ENCODE measurements at regions not wholly inside any gene's neighbourhood (a gene's known extent, or its start where the extent isn't known, plus 50 kb on each side); places are given as distances from the start of the nearest gene placed in this dataset.
"Not testable (repeated sequence)": the region's sequence is repeated elsewhere in the genome, so short reads cannot be mapped to it uniquely, and the experiment has no call there.

DNA sequence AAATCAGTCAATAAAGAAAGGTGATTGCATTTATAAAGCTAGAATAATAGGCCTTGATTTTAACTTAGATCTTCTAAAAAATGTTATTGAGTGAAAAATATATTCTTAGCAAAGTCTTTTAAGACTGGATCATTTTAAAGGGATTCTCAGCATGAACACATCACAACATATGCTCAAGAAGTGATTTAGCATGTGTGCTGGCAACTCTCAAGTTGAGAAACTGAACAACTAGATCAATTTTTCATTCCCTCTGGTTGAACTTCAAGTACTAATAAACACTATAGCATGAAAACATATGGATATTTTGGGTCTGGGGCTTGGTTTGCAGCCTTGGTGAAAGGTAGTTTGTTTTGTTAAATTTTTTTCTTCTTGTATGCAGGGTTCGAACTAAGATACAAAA lies 107.8 kb upstream of the PNPT1 start:
- H3K4me3 ChIP-seq (ENCODE audit: low read depth, low read length) = no peak overlapping the region
- no peaks in the 10 kb centered on the region for H3K36me3 ChIP-seq (ENCODE audit: control insufficient read depth in 2 of 2, insufficient read depth in 1 of 2, low read length in 2 of 2)
- CTCF ChIA-PET = interaction anchor here (0.6 to 0.7 kb wide), 2 partner anchors 212 to 363 kb away, joined by 3 to 4 read pairs; no protein-coding TSS in a partner anchor
- no peak overlapping the region for H3K27ac ChIP-seq (ENCODE audit: extremely low read depth, low read depth, low read length)
- no peak for TF ChIP-seq ZNF623 (tag by site-specific recombination; IDR thresholded peaks at IDR 0.05)
- POLR2A ChIA-PET = no interaction called here
- H3K9me3 ChIP-seq (ENCODE audit: control insufficient read depth, insufficient read depth, low read depth, low read length) = no peaks in the 10 kb centered on the region
- peaks cover 18% of the 10 kb centered on the region for H3K4me1 ChIP-seq (ENCODE audit: control insufficient read depth, insufficient read depth, low read length)

DNA sequence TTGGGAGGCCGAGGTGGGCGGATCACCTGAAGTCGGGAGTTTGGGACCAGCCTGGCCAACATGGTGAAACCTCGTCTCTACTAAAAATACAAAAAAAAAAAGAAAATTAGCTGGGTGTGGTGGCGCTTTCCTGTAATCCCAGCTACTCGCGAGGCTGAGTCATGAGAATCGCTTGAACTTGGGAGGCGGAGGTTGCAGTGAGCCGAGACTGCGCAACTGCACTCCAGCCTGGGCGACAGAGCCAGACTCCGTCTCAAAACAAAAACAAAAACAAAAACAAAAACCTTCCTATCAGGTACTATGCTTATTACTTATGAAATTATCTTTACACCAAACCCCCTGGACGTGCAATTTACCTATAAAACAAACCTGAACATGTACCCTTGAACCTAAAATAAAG lies 106.0 kb upstream of the PNPT1 start:
- H3K9me3 ChIP-seq (ENCODE audit: control insufficient read depth, insufficient read depth, low read depth, low read length); H3K27ac ChIP-seq (ENCODE audit: extremely low read depth, low read depth, low read length); H3K4me3 ChIP-seq (ENCODE audit: low read depth, low read length); POLR2A ChIA-PET; H3K36me3 ChIP-seq (ENCODE audit: control insufficient read depth in 2 of 2, insufficient read depth in 1 of 2, low read length in 2 of 2): not testable (repeated sequence)
- CTCF ChIA-PET = interaction anchor here (0.6 to 0.8 kb wide), 3 partner anchors 28 to 252 kb away, joined by 3 to 4 read pairs (median 4); no protein-coding TSS in a partner anchor
- H3K4me1 ChIP-seq (ENCODE audit: control insufficient read depth, insufficient read depth, low read length) = peaks cover 18% of the 10 kb centered on the region

DNA sequence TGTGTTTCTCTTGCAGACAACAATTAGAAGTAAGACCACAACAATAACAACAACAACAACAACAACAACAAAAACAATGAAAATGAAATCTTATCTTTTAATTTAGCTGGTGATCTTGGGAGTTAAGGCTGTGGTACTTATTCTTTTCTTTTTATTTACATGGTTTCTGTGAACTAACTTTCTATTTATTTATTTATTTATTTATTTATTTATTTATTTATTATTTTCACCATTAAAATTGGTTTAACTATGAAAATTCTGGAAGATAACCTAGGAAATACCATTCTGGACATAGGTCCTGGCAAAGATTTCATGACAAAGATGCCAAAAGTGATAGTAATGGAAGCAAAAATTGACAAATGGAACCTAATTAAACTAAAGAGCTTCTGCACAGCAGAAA lies 102.5 kb upstream of the PNPT1 start:
- ChIA-PET POLR2A (no interaction called here), CTCF (interaction anchor here (0.8 kb wide), 1 partner anchor 9 kb away, joined by 3 read pairs; no protein-coding TSS in a partner anchor)
- H3K9me3 ChIP-seq (ENCODE audit: control insufficient read depth, insufficient read depth, low read depth, low read length) = no peaks in the 10 kb centered on the region
- H3K4me3 ChIP-seq (ENCODE audit: low read depth, low read length) = no peak overlapping the region
- H3K36me3 ChIP-seq (ENCODE audit: control insufficient read depth in 2 of 2, insufficient read depth in 1 of 2, low read length in 2 of 2) = no peaks in the 10 kb centered on the region
- H3K27ac ChIP-seq (ENCODE audit: extremely low read depth, low read depth, low read length) = no peak overlapping the region
- peaks cover 8% of the 10 kb centered on the region for H3K4me1 ChIP-seq (ENCODE audit: control insufficient read depth, insufficient read depth, low read length)
- TF ChIP-seq SP3 (tag by site-specific recombination; IDR thresholded peaks at IDR 0.05) (no peak), OSR2 (tag by site-specific recombination; IDR thresholded peaks at IDR 0.05) (no peak), SCRT2 (tag by site-specific recombination; IDR thresholded peaks at IDR 0.05) (no peak), ZNF391 (tag by site-specific recombination; IDR thresholded peaks at IDR 0.05; ENCODE audit: borderline replicate concordance, low read depth) (no peak), ZSCAN30 (tag by site-specific recombination; IDR thresholded peaks at IDR 0.05) (no peak), ZNF426 (tag by site-specific recombination; IDR thresholded peaks at IDR 0.05) (peak; percentile 55), ZNF521 (tag by site-specific recombination; IDR thresholded peaks at IDR 0.05) (no peak), HOXD13 (CRISPR knock-in tag; IDR thresholded peaks at IDR 0.05; ENCODE audit: borderline replicate concordance) (no peak), ZNF184 (tag by site-specific recombination; IDR thresholded peaks at IDR 0.05) (no peak), ZNF146 (tag by site-specific recombination; IDR thresholded peaks at IDR 0.05) (no peak), SALL2 (tag by site-specific recombination; IDR thresholded peaks at IDR 0.05; ENCODE audit: borderline replicate concordance) (no peak), ZSCAN16 (tag by site-specific recombination; IDR thresholded peaks at IDR 0.05) (no peak), ZNF155 (tag by site-specific recombination; IDR thresholded peaks at IDR 0.05) (no peak), ZBTB8A (tag by site-specific recombination; IDR thresholded peaks at IDR 0.05) (peak; percentile 32; the same call in 1 of the 2 replicates), TCF7L2 (IDR thresholded peaks at IDR 0.05; ENCODE audit: borderline replicate concordance, low read depth, low read length) (no peak), ZNF677 (tag by site-specific recombination; IDR thresholded peaks at IDR 0.05) (no peak), REPIN1 (tag by site-specific recombination; IDR thresholded peaks at IDR 0.05; ENCODE audit: low read depth) (no peak), FEZF1 (tag by site-specific recombination; IDR thresholded peaks at IDR 0.05) (no peak), ZNF248 (tag by site-specific recombination; IDR thresholded peaks at IDR 0.05) (no peak), ZNF555 (tag by site-specific recombination; conservative IDR thresholded peaks at IDR 0.05) (peak; percentile 45)
- TF ChIP-seq, protein P1, sequence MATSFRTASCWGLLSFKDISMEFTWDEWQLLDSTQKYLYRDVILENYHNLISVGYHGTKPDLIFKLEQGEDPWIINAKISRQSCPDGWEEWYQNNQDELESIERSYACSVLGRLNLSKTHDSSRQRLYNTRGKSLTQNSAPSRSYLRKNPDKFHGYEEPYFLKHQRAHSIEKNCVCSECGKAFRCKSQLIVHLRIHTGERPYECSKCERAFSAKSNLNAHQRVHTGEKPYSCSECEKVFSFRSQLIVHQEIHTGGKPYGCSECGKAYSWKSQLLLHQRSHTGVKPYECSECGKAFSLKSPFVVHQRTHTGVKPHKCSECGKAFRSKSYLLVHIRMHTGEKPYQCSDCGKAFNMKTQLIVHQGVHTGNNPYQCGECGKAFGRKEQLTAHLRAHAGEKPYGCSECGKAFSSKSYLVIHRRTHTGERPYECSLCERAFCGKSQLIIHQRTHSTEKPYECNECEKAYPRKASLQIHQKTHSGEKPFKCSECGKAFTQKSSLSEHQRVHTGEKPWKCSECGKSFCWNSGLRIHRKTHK (tag by site-specific recombination; IDR thresholded peaks at IDR 0.05) = no peak
- TF ChIP-seq, protein P2, sequence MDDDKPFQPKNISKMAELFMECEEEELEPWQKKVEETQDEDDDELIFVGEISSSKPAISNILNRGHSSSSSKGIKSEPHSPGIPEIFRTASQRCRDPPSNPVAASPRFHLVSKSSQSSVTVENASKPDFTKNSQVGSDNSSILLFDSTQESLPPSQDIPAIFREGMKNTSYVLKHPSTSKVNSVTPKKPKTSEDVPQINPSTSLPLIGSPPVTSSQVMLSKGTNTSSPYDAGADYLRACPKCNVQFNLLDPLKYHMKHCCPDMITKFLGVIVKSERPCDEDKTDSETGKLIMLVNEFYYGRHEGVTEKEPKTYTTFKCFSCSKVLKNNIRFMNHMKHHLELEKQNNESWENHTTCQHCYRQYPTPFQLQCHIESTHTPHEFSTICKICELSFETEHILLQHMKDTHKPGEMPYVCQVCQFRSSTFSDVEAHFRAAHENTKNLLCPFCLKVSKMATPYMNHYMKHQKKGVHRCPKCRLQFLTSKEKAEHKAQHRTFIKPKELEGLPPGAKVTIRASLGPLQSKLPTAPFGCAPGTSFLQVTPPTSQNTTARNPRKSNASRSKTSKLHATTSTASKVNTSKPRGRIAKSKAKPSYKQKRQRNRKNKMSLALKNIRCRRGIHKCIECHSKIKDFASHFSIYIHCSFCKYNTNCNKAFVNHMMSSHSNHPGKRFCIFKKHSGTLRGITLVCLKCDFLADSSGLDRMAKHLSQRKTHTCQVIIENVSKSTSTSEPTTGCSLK (tag by site-specific recombination; IDR thresholded peaks at IDR 0.05) = no peak
- TF ChIP-seq, protein P3, sequence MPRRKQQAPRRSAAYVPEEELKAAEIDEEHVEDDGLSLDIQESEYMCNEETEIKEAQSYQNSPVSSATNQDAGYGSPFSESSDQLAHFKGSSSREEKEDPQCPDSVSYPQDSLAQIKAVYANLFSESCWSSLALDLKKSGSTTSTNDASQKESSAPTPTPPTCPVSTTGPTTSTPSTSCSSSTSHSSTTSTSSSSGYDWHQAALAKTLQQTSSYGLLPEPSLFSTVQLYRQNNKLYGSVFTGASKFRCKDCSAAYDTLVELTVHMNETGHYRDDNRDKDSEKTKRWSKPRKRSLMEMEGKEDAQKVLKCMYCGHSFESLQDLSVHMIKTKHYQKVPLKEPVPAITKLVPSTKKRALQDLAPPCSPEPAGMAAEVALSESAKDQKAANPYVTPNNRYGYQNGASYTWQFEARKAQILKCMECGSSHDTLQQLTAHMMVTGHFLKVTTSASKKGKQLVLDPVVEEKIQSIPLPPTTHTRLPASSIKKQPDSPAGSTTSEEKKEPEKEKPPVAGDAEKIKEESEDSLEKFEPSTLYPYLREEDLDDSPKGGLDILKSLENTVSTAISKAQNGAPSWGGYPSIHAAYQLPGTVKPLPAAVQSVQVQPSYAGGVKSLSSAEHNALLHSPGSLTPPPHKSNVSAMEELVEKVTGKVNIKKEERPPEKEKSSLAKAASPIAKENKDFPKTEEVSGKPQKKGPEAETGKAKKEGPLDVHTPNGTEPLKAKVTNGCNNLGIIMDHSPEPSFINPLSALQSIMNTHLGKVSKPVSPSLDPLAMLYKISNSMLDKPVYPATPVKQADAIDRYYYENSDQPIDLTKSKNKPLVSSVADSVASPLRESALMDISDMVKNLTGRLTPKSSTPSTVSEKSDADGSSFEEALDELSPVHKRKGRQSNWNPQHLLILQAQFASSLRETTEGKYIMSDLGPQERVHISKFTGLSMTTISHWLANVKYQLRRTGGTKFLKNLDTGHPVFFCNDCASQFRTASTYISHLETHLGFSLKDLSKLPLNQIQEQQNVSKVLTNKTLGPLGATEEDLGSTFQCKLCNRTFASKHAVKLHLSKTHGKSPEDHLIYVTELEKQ (tag by site-specific recombination; IDR thresholded peaks at IDR 0.05; ENCODE audit: borderline replicate concordance) = no peak
- TF ChIP-seq, protein P4, sequence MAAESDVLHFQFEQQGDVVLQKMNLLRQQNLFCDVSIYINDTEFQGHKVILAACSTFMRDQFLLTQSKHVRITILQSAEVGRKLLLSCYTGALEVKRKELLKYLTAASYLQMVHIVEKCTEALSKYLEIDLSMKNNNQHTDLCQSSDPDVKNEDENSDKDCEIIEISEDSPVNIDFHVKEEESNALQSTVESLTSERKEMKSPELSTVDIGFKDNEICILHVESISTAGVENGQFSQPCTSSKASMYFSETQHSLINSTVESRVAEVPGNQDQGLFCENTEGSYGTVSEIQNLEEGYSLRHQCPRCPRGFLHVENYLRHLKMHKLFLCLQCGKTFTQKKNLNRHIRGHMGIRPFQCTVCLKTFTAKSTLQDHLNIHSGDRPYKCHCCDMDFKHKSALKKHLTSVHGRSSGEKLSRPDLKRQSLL (tag by site-specific recombination; IDR thresholded peaks at IDR 0.05) = no peak

All from HEK293 (cell line).